MM.1S (cell line): ENCODE measurements at regions not wholly inside any gene's neighbourhood (a gene's known extent, or its start where the extent isn't known, plus 50 kb on each side); places are given as distances from the start of the nearest gene placed in this dataset.

Experiments
- DNase-seq: peaks from one replicate; pipeline ENCODE4 v3.0.0-alpha.2; 2015
- H2AFZ ChIP-seq: fragments of 300-600 bp; sonication (generic); 2 replicates; pipeline ENCODE4 v1.6.0; 2016; ENCODE audit warnings: antibody characterized with exemption, low read length
- H3F3A ChIP-seq: fragments of 300-600 bp; sonication (generic); 2 replicates; pipeline ENCODE4 v1.6.1; 2016; ENCODE audit warnings: mild to moderate bottlenecking, antibody characterized with exemption, low read length, moderate library complexity, mixed read lengths; ENCODE audit not compliant: insufficient read depth
- H3K27ac ChIP-seq: fragments of 300-600 bp; sonication (generic); 2 replicates; pipeline ENCODE4 v1.5.1; 2016; ENCODE audit warnings: mild to moderate bottlenecking, low read length
- H3K27me3 ChIP-seq: fragments of 300-600 bp; sonication (generic); replicated peaks from 2 replicates; pipeline ENCODE4 v1.6.0; 2016; ENCODE audit warnings: low read length; ENCODE audit not compliant: insufficient read depth
- H3K36me3 ChIP-seq: fragments of 300-600 bp; sonication (generic); replicated peaks from 2 replicates; pipeline ENCODE4 v1.6.1; 2016; ENCODE audit warnings: mild to moderate bottlenecking, low read length, mixed read lengths; ENCODE audit not compliant: insufficient read depth
- H3K4me1 ChIP-seq: fragments of 300-600 bp; sonication (generic); 2 replicates; pipeline ENCODE4 v1.6.1; 2016; ENCODE audit warnings: low read length, mixed read lengths
- H3K4me2 ChIP-seq: fragments of 300-600 bp; sonication (generic); 2 replicates; pipeline ENCODE4 v1.6.0; 2016; ENCODE audit warnings: low read depth, low read length
- H3K4me3 ChIP-seq: fragments of 300-600 bp; sonication (generic); 2 replicates; pipeline ENCODE4 v1.5.1; 2016; ENCODE audit warnings: low read length, mixed read lengths
- H3K79me2 ChIP-seq: fragments of 300-600 bp; sonication (generic); 2 replicates; pipeline ENCODE4 v1.6.1; 2016; ENCODE audit warnings: mixed run types, low read length, mixed read lengths
- H3K9ac ChIP-seq: fragments of 300-600 bp; sonication (generic); 2 replicates; pipeline ENCODE4 v1.6.1; 2016; ENCODE audit warnings: low read length, mixed read lengths
- H3K9me2 ChIP-seq: fragments of 300-600 bp; sonication (generic); replicated peaks from 2 replicates; pipeline ENCODE4 v1.6.1; 2016; ENCODE audit warnings: mild to moderate bottlenecking, low read length, mixed read lengths; ENCODE audit not compliant: insufficient read depth
- H3K9me3 ChIP-seq: fragments of 300-600 bp; sonication (generic); replicated peaks from 2 replicates; pipeline ENCODE4 v1.6.1; 2016; ENCODE audit warnings: mild to moderate bottlenecking, low read length, mixed read lengths; ENCODE audit not compliant: insufficient read depth
- H4K20me1 ChIP-seq: fragments of 300-600 bp; sonication (generic); 2 replicates; pipeline ENCODE4 v1.6.1; 2016; ENCODE audit warnings: mild to moderate bottlenecking, low read length, moderate library complexity, mixed read lengths; ENCODE audit not compliant: insufficient read depth
- EZH2 ChIP-seq: fragments of 300-600 bp; sonication (generic); optimal IDR thresholded peaks from 2 replicates; pipeline ENCODE3; 2017; ENCODE audit warnings: low read depth, mild to moderate bottlenecking, antibody characterized with exemption, low read length, mixed read lengths
- EZH2phosphoT487 ChIP-seq: fragments of 300-600 bp; sonication (generic); IDR thresholded peaks from 2 replicates; pipeline ENCODE4 v1.6.1; 2018; ENCODE audit warnings: antibody characterized with exemption, low read length
- TF ChIP-seq, protein P1 (sequence below): fragments of 300-600 bp; sonication (generic); IDR thresholded peaks from 2 replicates; pipeline ENCODE4 v1.5.1; 2016; ENCODE audit warnings: antibody characterized with exemption, low read length, mixed read lengths

DNA sequence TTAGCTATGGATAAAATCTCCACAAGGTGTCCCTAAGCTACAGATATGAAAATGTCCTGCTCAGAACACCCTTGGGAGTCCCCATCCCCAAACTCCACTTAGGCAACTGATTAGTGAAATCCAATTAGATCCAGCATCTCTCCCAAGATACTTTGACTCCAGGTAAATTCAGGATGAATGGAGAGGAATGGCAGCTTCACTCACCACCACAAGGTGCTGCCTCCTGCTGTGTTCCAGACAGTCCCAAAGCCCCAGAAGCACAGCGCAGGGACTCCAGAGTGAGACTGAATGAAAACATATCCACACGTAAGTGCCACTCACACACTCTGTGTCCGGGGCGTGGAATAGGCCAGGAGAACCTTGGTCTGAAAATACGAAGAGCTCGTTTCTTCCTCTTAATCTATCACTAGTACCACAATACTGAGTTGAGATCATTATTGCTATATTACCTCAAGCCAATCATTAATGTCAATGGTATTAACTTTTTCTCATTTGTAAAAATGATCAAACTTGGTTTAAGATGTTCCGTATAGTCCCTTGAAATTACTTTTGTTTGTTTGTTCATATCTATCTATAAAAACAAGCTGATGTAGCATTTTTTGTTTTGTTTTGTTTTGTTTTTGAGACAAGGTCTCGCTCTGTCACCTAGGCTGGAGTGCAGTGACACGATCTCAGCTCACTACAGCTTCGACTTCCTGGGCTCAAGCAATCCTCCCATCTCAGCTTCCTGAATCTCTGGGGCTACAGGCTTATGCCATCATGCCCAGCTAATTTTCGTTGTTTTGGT, 70.0 kb upstream of the BICD1 start:
- H2AFZ ChIP-seq, result no peak overlapping the region
- no peak overlapping the region for H3K4me2 ChIP-seq
- no peaks in the 10 kb centered on the region for H3K27me3 ChIP-seq
- no peaks in the 10 kb centered on the region for H3F3A ChIP-seq
- H4K20me1 ChIP-seq, result no peaks in the 10 kb centered on the region
- no peak overlapping the region for H3K27ac ChIP-seq
- no peak for DNase-seq
- H3K4me3 ChIP-seq, result no peak overlapping the region
- no peaks in the 10 kb centered on the region for H3K79me2 ChIP-seq
- no peaks in the 10 kb centered on the region for H3K4me1 ChIP-seq
- H3K9me2 ChIP-seq, result no peaks in the 10 kb centered on the region
- H3K9ac ChIP-seq, result no peak overlapping the region
- TF ChIP-seq EZH2 (no peak), EZH2phosphoT487 (no peak)
- TF ChIP-seq, protein P1, sequence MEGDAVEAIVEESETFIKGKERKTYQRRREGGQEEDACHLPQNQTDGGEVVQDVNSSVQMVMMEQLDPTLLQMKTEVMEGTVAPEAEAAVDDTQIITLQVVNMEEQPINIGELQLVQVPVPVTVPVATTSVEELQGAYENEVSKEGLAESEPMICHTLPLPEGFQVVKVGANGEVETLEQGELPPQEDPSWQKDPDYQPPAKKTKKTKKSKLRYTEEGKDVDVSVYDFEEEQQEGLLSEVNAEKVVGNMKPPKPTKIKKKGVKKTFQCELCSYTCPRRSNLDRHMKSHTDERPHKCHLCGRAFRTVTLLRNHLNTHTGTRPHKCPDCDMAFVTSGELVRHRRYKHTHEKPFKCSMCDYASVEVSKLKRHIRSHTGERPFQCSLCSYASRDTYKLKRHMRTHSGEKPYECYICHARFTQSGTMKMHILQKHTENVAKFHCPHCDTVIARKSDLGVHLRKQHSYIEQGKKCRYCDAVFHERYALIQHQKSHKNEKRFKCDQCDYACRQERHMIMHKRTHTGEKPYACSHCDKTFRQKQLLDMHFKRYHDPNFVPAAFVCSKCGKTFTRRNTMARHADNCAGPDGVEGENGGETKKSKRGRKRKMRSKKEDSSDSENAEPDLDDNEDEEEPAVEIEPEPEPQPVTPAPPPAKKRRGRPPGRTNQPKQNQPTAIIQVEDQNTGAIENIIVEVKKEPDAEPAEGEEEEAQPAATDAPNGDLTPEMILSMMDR, result no peak
- H3K9me3 ChIP-seq, result no peaks in the 10 kb centered on the region
- no peaks in the 10 kb centered on the region for H3K36me3 ChIP-seq

DNA sequence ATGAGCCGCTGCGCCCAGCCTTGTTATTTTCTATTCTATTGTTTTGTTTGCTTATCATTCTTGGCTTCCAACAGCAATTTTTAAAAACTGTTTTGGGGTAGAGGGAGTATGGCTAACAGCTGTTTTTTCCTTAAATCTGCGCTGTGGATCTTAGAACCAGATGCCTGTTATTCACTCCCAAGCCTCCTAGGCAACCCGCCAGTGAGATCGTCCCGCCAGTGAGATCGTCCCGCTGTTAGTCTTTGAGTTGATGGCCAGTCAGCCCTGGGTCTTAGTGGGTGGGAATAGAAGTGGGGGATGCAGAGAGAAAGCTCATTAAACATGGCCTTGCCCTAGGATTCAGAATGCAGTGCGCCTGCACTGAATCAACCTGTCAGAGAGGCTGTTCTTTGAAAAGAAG, 67.3 kb upstream of the BICD1 start:
- no peak overlapping the region for H2AFZ ChIP-seq
- no peak overlapping the region for H3K4me3 ChIP-seq
- no peak overlapping the region for H3K27ac ChIP-seq
- TF ChIP-seq, protein P1, result no peak
- TF ChIP-seq EZH2phosphoT487 (no peak), EZH2 (no peak)
- H3K79me2 ChIP-seq, result no peaks in the 10 kb centered on the region
- DNase-seq, result no peak
- H3F3A ChIP-seq, result no peaks in the 10 kb centered on the region
- H3K9me2 ChIP-seq, result no peaks in the 10 kb centered on the region
- no peaks in the 10 kb centered on the region for H4K20me1 ChIP-seq
- H3K4me1 ChIP-seq, result no peaks in the 10 kb centered on the region
- H3K9ac ChIP-seq, result no peak overlapping the region
- H3K36me3 ChIP-seq, result no peaks in the 10 kb centered on the region
- no peaks in the 10 kb centered on the region for H3K9me3 ChIP-seq
- no peaks in the 10 kb centered on the region for H3K27me3 ChIP-seq
- H3K4me2 ChIP-seq, result no peak overlapping the region

DNA sequence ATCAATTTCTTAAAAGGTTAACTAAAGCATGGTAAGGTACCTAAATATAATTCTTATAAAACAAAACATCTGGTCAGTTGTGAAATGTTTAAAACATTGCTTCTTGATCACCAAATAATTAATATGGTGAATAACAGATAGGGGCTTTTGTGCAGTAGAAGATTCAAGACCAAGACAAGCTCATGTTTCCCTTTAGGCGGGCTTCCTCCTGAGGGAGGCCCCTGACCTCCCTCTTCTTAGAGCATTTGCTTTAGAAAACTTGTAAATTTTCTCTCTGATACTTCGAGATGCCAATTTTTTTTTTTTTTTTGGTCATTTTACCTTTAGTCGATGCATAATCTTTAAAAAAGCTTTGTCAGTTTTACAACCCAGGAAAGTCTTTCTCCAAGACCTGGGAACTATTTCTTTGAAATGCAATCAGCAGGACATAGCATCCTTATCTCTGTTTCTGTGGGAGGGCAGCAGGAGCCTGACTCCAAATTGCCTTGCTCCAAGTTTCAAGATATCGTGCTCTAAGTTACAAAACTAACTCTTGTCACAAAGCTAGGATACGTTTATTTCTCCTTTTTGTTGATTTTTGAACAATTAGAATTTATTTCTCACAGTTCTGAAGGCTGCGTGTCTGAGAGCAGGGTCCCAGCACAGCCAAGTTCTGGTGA, 66.6 kb upstream of the BICD1 start:
- Histone ChIP-seq H3K9me2 (no peaks in the 10 kb centered on the region), H3K4me1 (no peaks in the 10 kb centered on the region), H4K20me1 (no peaks in the 10 kb centered on the region), H3F3A (no peaks in the 10 kb centered on the region), H3K9me3 (no peaks in the 10 kb centered on the region), H3K27ac (no peak overlapping the region), H3K9ac (no peak overlapping the region), H3K36me3 (no peaks in the 10 kb centered on the region), H3K4me3 (no peak overlapping the region), H3K79me2 (no peaks in the 10 kb centered on the region), H2AFZ (no peak overlapping the region), H3K27me3 (no peaks in the 10 kb centered on the region), H3K4me2 (no peak overlapping the region)
- no peak for DNase-seq
- TF ChIP-seq EZH2 (no peak), EZH2phosphoT487 (no peak)
- TF ChIP-seq, protein P1, result no peak
